OCI-LY7 (cell line): ENCODE measurements at regions not wholly inside any gene's neighbourhood (a gene's known extent, or its start where the extent isn't known, plus 50 kb on each side); places are given as distances from the start of the nearest gene placed in this dataset.

Experiments used
- BruUV-seq: library from RNA; stranded (reverse); fragments of 400-500 nt; replicated peaks from 2 replicates; lab custom pipeline; 2021; lab: Mats Ljungman, UMichigan
- CTCF ChIA-PET: fragments of 300-600 bp; sonication (Branson Sonifier 250); formaldehyde crosslinking; loops from one replicate; lab custom pipeline; 2022; ENCODE audit warnings: antibody characterized with exemption; ENCODE audit not compliant: unreplicated experiment; lab: Charles Lee
- POLR2A ChIA-PET: fragments of 300-600 bp; sonication (Branson Sonifier 250); formaldehyde crosslinking; loops from one replicate; lab custom pipeline; 2022; ENCODE audit warnings: antibody characterized with exemption; lab: Charles Lee
- DNase-seq: peaks from one replicate; pipeline ENCODE4 v3.0.0-alpha.2; 2015; ENCODE audit warnings: low spot score
- H2AFZ ChIP-seq: fragments of 200-600 bp; sonication (generic), shearing (Covaris generic); 2 replicates; pipeline ENCODE4 v1.6.1; 2014; ENCODE audit warnings: mild to moderate bottlenecking, antibody characterized with exemption, low read length, moderate library complexity
- H3K27ac ChIP-seq: fragments of 200-600 bp; sonication (generic); 2 replicates; pipeline ENCODE4 v1.5.1; 2014; ENCODE audit warnings: mixed run types, low read depth, mild to moderate bottlenecking, moderate library complexity, low read length, inconsistent platforms; ENCODE audit not compliant: poor library complexity, severe bottlenecking
- H3K36me3 ChIP-seq: fragments of 200-600 bp; sonication (generic); 2 replicates; pipeline ENCODE4 v1.6.1; 2014; ENCODE audit warnings: mild to moderate bottlenecking, antibody characterized with exemption, low read length, moderate library complexity, mixed read lengths; ENCODE audit not compliant: insufficient read depth
- H3K4me1 ChIP-seq: fragments of 200-600 bp; sonication (generic); 2 replicates; pipeline ENCODE4 v1.5.1; 2014; ENCODE audit warnings: mild to moderate bottlenecking, low read length; ENCODE audit not compliant: insufficient read depth, poor library complexity, severe bottlenecking
- H3K4me2 ChIP-seq: fragments of 200-600 bp; sonication (generic); 2 replicates; pipeline ENCODE4 v1.6.1; 2014; ENCODE audit warnings: mild to moderate bottlenecking, low read length
- H3K4me3 ChIP-seq: fragments of 200-600 bp; sonication (generic); 2 replicates; pipeline ENCODE4 v1.5.1; 2014; ENCODE audit warnings: mild to moderate bottlenecking, low read depth, low read length; ENCODE audit not compliant: poor library complexity, severe bottlenecking
- H3K79me2 ChIP-seq: fragments of 200-600 bp; sonication (generic); 2 replicates; pipeline ENCODE4 v1.6.1; 2016; ENCODE audit warnings: low read depth, mild to moderate bottlenecking, low read length, moderate library complexity, mixed read lengths; ENCODE audit not compliant: insufficient read depth
- H3K9me2 ChIP-seq: fragments of 200-600 bp; sonication (generic); 2 replicates; pipeline ENCODE4 v1.6.1; 2016; ENCODE audit warnings: mild to moderate bottlenecking, low read length, mixed read lengths; ENCODE audit not compliant: insufficient read depth
- H3K9me3 ChIP-seq: fragments of 200-600 bp; sonication (generic); 2 replicates; pipeline ENCODE4 v1.6.1; 2014; ENCODE audit warnings: mild to moderate bottlenecking, mixed run types, low read length, mixed read lengths
- H4K20me1 ChIP-seq: fragments of 200-600 bp; sonication (generic); 2 replicates; pipeline ENCODE4 v1.6.1; 2014; ENCODE audit warnings: mild to moderate bottlenecking, antibody characterized with exemption, low read length, moderate library complexity, mixed read lengths; ENCODE audit not compliant: insufficient read depth
- CTCF ChIP-seq: fragments of 200-600 bp; sonication (generic); conservative IDR thresholded peaks from 2 replicates; pipeline ENCODE4 v1.5.1; 2014; ENCODE audit warnings: mild to moderate bottlenecking, antibody characterized with exemption, low read length, moderate library complexity, mixed read lengths
- EZH2phosphoT487 ChIP-seq: fragments of 200-600 bp; sonication (generic); IDR thresholded peaks from 2 replicates; pipeline ENCODE4 v1.6.1; 2018; ENCODE audit warnings: low read depth, borderline replicate concordance, mild to moderate bottlenecking, mixed run types, antibody characterized with exemption, low read length, moderate library complexity, mixed read lengths
- intact Hi-C: fragments of 100-400 bp; cut with micrococcal nuclease; formaldehyde crosslinking; loops from one replicate; pipeline ENCODE4 v1.10.0; 2022; ENCODE audit not compliant: unreplicated experiment

GRCh38 chr2:103960951-103961350 is 893.0 kb upstream of the POU3F3 start:
- POLR2A ChIA-PET, result no interaction called here
- intact Hi-C loops, result no loop called here
- H3K36me3 ChIP-seq, result no peaks in the 10 kb centered on the region
- no peaks in the 10 kb centered on the region for H3K9me3 ChIP-seq
- no peaks in the 10 kb centered on the region for H3K9me2 ChIP-seq
- H4K20me1 ChIP-seq, result no peaks in the 10 kb centered on the region
- no peak for TF ChIP-seq CTCF
- no peak for TF ChIP-seq EZH2phosphoT487
- H3K27ac ChIP-seq, result no peak overlapping the region
- H3K4me3 ChIP-seq, result no peak overlapping the region
- no peak overlapping the region for H2AFZ ChIP-seq
- no peak for DNase-seq
- no TSS peak for BruUV-seq
- no peaks in the 10 kb centered on the region for H3K79me2 ChIP-seq
- CTCF ChIA-PET, result no interaction called here
- no peaks in the 10 kb centered on the region for H3K4me1 ChIP-seq
- no peak overlapping the region for H3K4me2 ChIP-seq

- no peak overlapping the region for H2AFZ ChIP-seq
- no peaks in the 10 kb centered on the region for H4K20me1 ChIP-seq
- H3K9me2 ChIP-seq, result no peaks in the 10 kb centered on the region
- no peak overlapping the region for H3K4me2 ChIP-seq
- ChIA-PET CTCF (no interaction called here), POLR2A (no interaction called here)
- BruUV-seq, result no TSS peak
- H3K27ac ChIP-seq, result no peak overlapping the region
- TF ChIP-seq CTCF (no peak), EZH2phosphoT487 (no peak)
- no peaks in the 10 kb centered on the region for H3K36me3 ChIP-seq
- no peaks in the 10 kb centered on the region for H3K79me2 ChIP-seq
- H3K4me1 ChIP-seq, result no peaks in the 10 kb centered on the region
- intact Hi-C loops, result no loop called here
- H3K9me3 ChIP-seq, result no peaks in the 10 kb centered on the region
- no peak for DNase-seq
- no peak overlapping the region for H3K4me3 ChIP-seq
Observed at GRCh38 chr2:103961862-103962261, 892.1 kb upstream of the POU3F3 start.

- H3K9me3 ChIP-seq, result no peaks in the 10 kb centered on the region
- H3K36me3 ChIP-seq, result no peaks in the 10 kb centered on the region
- DNase-seq, result no peak
- intact Hi-C loops, result no loop called here
- BruUV-seq, result no TSS peak
- no peaks in the 10 kb centered on the region for H3K9me2 ChIP-seq
- no peaks in the 10 kb centered on the region for H3K4me1 ChIP-seq
- H4K20me1 ChIP-seq, result no peaks in the 10 kb centered on the region
- CTCF ChIA-PET, result no interaction called here
- H2AFZ ChIP-seq, result no peak overlapping the region
- H3K4me2 ChIP-seq, result no peak overlapping the region
- no peak overlapping the region for H3K27ac ChIP-seq
- POLR2A ChIA-PET, result no interaction called here
- H3K79me2 ChIP-seq, result no peaks in the 10 kb centered on the region
- no peak overlapping the region for H3K4me3 ChIP-seq
- no peak for TF ChIP-seq CTCF
Observed at GRCh38 chr2:103962670-103963069, 891.2 kb upstream of the POU3F3 start.
